H9 (cell line): ENCODE measurements at regions not wholly inside any gene's neighbourhood (a gene's known extent, or its start where the extent isn't known, plus 50 kb on each side); places are given as distances from the start of the nearest gene placed in this dataset.

Experiments used
- DNase-seq: peaks from one replicate; pipeline ENCODE4 v3.0.0-alpha.2; 2017
- H2AFZ ChIP-seq: one replicate; pipeline ENCODE4 v1.6.1; 2013; ENCODE audit warnings: mild to moderate bottlenecking, low read length, control low read depth, moderate library complexity
- H2AK5ac ChIP-seq: 2 replicates; pipeline ENCODE4 v1.6.1; 2013; ENCODE audit warnings: low read length, control low read depth, mixed read lengths; ENCODE audit not compliant: insufficient read length
- H2BK120ac ChIP-seq: one replicate; pipeline ENCODE4 v1.6.1; 2013; ENCODE audit warnings: low read depth, mild to moderate bottlenecking, low read length, control low read depth, inconsistent platforms; ENCODE audit not compliant: poor library complexity, severe bottlenecking
- H2BK12ac ChIP-seq: 2 replicates; pipeline ENCODE4 v1.6.1; 2013; ENCODE audit warnings: low read length, control low read depth, mixed read lengths, low read depth; ENCODE audit not compliant: insufficient read length
- H2BK15ac ChIP-seq: 2 replicates; pipeline ENCODE4 v1.6.1; 2013; ENCODE audit warnings: low read depth, low read length, control low read depth
- H2BK20ac ChIP-seq: one replicate; pipeline ENCODE4 v1.6.1; 2013; ENCODE audit warnings: low read depth, mild to moderate bottlenecking, low read length, control low read depth, inconsistent platforms; ENCODE audit not compliant: poor library complexity, severe bottlenecking
- H2BK5ac ChIP-seq: 2 replicates; pipeline ENCODE4 v1.6.1; 2013; ENCODE audit warnings: low read length, control low read depth, mixed read lengths; ENCODE audit not compliant: insufficient read length
- H3K14ac ChIP-seq: 2 replicates; pipeline ENCODE4 v1.6.1; 2013; ENCODE audit warnings: low read length, control low read depth; ENCODE audit not compliant: insufficient read depth
- H3K18ac ChIP-seq: 2 replicates; pipeline ENCODE4 v1.6.1; 2013; ENCODE audit warnings: low read depth, mild to moderate bottlenecking, mixed read lengths, low read length, control low read depth; ENCODE audit not compliant: insufficient read length
- H3K23ac ChIP-seq: 2 replicates; pipeline ENCODE4 v1.6.1; 2013; ENCODE audit warnings: low read length, control low read depth, mixed read lengths, low read depth; ENCODE audit not compliant: insufficient read length
- H3K23me2 ChIP-seq: 2 replicates; pipeline ENCODE4 v1.6.1; 2013; ENCODE audit warnings: low read depth, mild to moderate bottlenecking, mixed read lengths, low read length, control low read depth; ENCODE audit not compliant: insufficient read length, poor library complexity, severe bottlenecking
- H3K27ac ChIP-seq: 2 replicates; pipeline ENCODE4 v1.5.1; 2013; ENCODE audit warnings: low read length, control low read depth, mixed read lengths, low read depth; ENCODE audit not compliant: insufficient read length
- H3K27me3 ChIP-seq: 2 replicates; pipeline ENCODE4 v1.6.1; 2013; ENCODE audit warnings: low read length, control low read depth, inconsistent platforms; ENCODE audit not compliant: insufficient read depth
- H3K4ac ChIP-seq: 2 replicates; pipeline ENCODE4 v1.6.1; 2013; ENCODE audit warnings: low read depth, mild to moderate bottlenecking, control low read depth, inconsistent platforms, low read length, moderate library complexity
- H3K4me1 ChIP-seq: 2 replicates; pipeline ENCODE4 v1.6.1; 2013; ENCODE audit warnings: low read length, control low read depth, inconsistent platforms; ENCODE audit not compliant: insufficient read depth
- H3K4me2 ChIP-seq: 2 replicates; pipeline ENCODE4 v1.6.1; 2013; ENCODE audit warnings: low read length, control low read depth, mixed read lengths; ENCODE audit not compliant: insufficient read length, insufficient read depth
- H3K56ac ChIP-seq: 2 replicates; pipeline ENCODE4 v1.6.1; 2013; ENCODE audit warnings: low read depth, mild to moderate bottlenecking, mixed read lengths, low read length, control low read depth; ENCODE audit not compliant: insufficient read length
- H3K79me1 ChIP-seq: 2 replicates; pipeline ENCODE4 v1.6.1; 2013; ENCODE audit warnings: low read depth, mild to moderate bottlenecking, moderate library complexity, low read length, control low read depth, inconsistent platforms; ENCODE audit not compliant: insufficient read depth, poor library complexity, severe bottlenecking
- H3K79me2 ChIP-seq: 2 replicates; pipeline ENCODE4 v1.6.1; 2013; ENCODE audit warnings: low read length, control low read depth, inconsistent platforms; ENCODE audit not compliant: insufficient read depth
- H3K9ac ChIP-seq: 2 replicates; pipeline ENCODE4 v1.6.1; 2013; ENCODE audit warnings: low read length, control low read depth, mixed read lengths; ENCODE audit not compliant: insufficient read length; ENCODE audit errors: extremely low read depth
- H3K9me3 ChIP-seq: one replicate; pipeline ENCODE4 v1.6.1; 2013; ENCODE audit warnings: low read depth, low read length, inconsistent platforms; ENCODE audit not compliant: control insufficient read depth
- H3T11ph ChIP-seq: one replicate; pipeline ENCODE4 v1.6.1; 2013; ENCODE audit warnings: mild to moderate bottlenecking, low read length, control low read depth, inconsistent platforms
- H4K20me1 ChIP-seq: one replicate; pipeline ENCODE4 v1.6.1; 2013; ENCODE audit not compliant: control insufficient read depth, insufficient read length, insufficient read depth
- H4K5ac ChIP-seq: 2 replicates; pipeline ENCODE4 v1.6.1; 2013; ENCODE audit warnings: low read depth, mild to moderate bottlenecking, mixed read lengths, low read length, control low read depth; ENCODE audit not compliant: insufficient read length
- H4K8ac ChIP-seq: replicated peaks from 2 replicates; pipeline ENCODE4 v1.6.1; 2013; ENCODE audit warnings: low read length, control low read depth, mixed read lengths, low read depth; ENCODE audit not compliant: insufficient read length
- H4K91ac ChIP-seq: 2 replicates; pipeline ENCODE4 v1.6.1; 2013; ENCODE audit warnings: low read depth, mild to moderate bottlenecking, moderate library complexity, mixed read lengths, low read length, control low read depth; ENCODE audit not compliant: insufficient read length
- H3K27ac Mint-ChIP-seq, 3 experiments: 2 replicates in 2 of 3; 3 replicates in 1 of 3; pipeline ENCODE4 v1.8.0; 2020 to 2021; ENCODE audit warnings: mixed read lengths in 3 of 3, mild to moderate bottlenecking in 1 of 3, moderate library complexity in 1 of 3
- H3K27me3 Mint-ChIP-seq: 2 replicates; pipeline ENCODE4 v1.8.0; 2021; ENCODE audit warnings: low read depth, mild to moderate bottlenecking, moderate library complexity, mixed read lengths
- H3K36me3 Mint-ChIP-seq, 3 experiments: 2 replicates in 2 of 3; 3 replicates in 1 of 3; pipeline ENCODE4 v1.8.0; 2020 to 2021; ENCODE audit warnings: low read depth in 3 of 3, mixed read lengths in 3 of 3; ENCODE audit not compliant: insufficient read depth in 1 of 3
- H3K4me1 Mint-ChIP-seq, 2 experiments: 2 replicates each; pipeline ENCODE4 v1.8.0; 2020; ENCODE audit warnings: mixed read lengths in 2 of 2
- H3K4me3 Mint-ChIP-seq, 2 experiments: 2 replicates in 1 of 2; 3 replicates in 1 of 2; pipeline ENCODE4 v1.8.0; 2020 to 2021; ENCODE audit warnings: mild to moderate bottlenecking in 2 of 2, mixed read lengths in 2 of 2, moderate library complexity in 1 of 2
- H3K9me3 Mint-ChIP-seq, 2 experiments: 2 replicates in 1 of 2; 3 replicates in 1 of 2; pipeline ENCODE4 v1.8.0; 2020; ENCODE audit warnings: mild to moderate bottlenecking in 2 of 2, mixed read lengths in 2 of 2, moderate library complexity in 1 of 2
- CTCF ChIP-seq: fragments of 200-600 bp; sonication (generic); conservative IDR thresholded peaks from 3 replicates; pipeline ENCODE4 v1.8.0; 2021; ENCODE audit warnings: antibody characterized with exemption, mild to moderate bottlenecking
- WGBS: extraction: QIAGEN DNeasy Blood & Tissue Kit; methylation state at CpG from one replicate; pipeline ENCODE4 v1.1.7; 2013; ENCODE audit warnings: missing lambda C conversion rate, low lambda C conversion rate, mixed read lengths; ENCODE audit not compliant: insufficient read length; ENCODE audit errors: extremely low coverage; 5-methylcytosine and 5-hydroxymethylcytosine counted together

- no peak overlapping the region for H2BK5ac ChIP-seq
- H3T11ph ChIP-seq = no peak overlapping the region
- no peak for TF ChIP-seq CTCF
- Mint-ChIP-seq H3K27ac (no peak overlapping the region), H3K4me1 (peaks cover 4 to 5% of the 10 kb centered on the region in 2 experiments; a peak in 3 of 4 replicates), H3K36me3 (no peaks in the 10 kb centered on the region), H3K27me3 (no peaks in the 10 kb centered on the region; the same call in 1 of the 2 replicates), H3K4me3 (no peak overlapping the region), H3K9me3 (peaks cover 31 to 56% of the 10 kb centered on the region in 2 experiments)
- no peak overlapping the region for H3K23ac ChIP-seq
- no peak overlapping the region for H4K8ac ChIP-seq
- H3K9ac ChIP-seq = no peak overlapping the region
- no peaks in the 10 kb centered on the region; the same call in 1 of the 2 replicates for H3K4me1 ChIP-seq
- H3K27ac ChIP-seq = no peak overlapping the region
- no peak overlapping the region for H4K5ac ChIP-seq
- no peak overlapping the region for H2BK12ac ChIP-seq
- no peaks in the 10 kb centered on the region for H3K23me2 ChIP-seq
- no peak overlapping the region for H3K56ac ChIP-seq
- H3K14ac ChIP-seq = no peak overlapping the region
- no peaks in the 10 kb centered on the region for H3K27me3 ChIP-seq
- no peaks in the 10 kb centered on the region for H4K20me1 ChIP-seq
- H2BK15ac ChIP-seq = no peak overlapping the region
- no peaks in the 10 kb centered on the region for H3K79me1 ChIP-seq
- no peak overlapping the region for H3K4me2 ChIP-seq
- H4K91ac ChIP-seq = no peak overlapping the region
- H3K9me3 ChIP-seq = no peaks in the 10 kb centered on the region
- no peak overlapping the region for H3K18ac ChIP-seq
- no peak overlapping the region for H2BK120ac ChIP-seq
- H2AFZ ChIP-seq = no peak overlapping the region
- no peak overlapping the region for H2AK5ac ChIP-seq
- WGBS = no CpG with 5 or more reads among the region's 1 CpG
- H3K79me2 ChIP-seq = no peaks in the 10 kb centered on the region
- H2BK20ac ChIP-seq = no peak overlapping the region
- DNase-seq = no peak
- no peak overlapping the region for H3K4ac ChIP-seq
Observed at GRCh38 chr21:24894324-24894723, 713.0 kb downstream of the MRPL39 start.
